T-helper 2 cell treated with Interferon-gamma antibody and Interleukin-4, amounts not matched to agents 100 ng/mL and 5 ng/mL, for 36 hours (primary cell): ENCODE measurements at regions not wholly inside any gene's neighbourhood (a gene's known extent, or its start where the extent isn't known, plus 50 kb on each side); places are given as distances from the start of the nearest gene placed in this dataset.

Source experiments
- intact Hi-C: fragments of 100-400 bp; cut with micrococcal nuclease; formaldehyde crosslinking; loops from one replicate; pipeline ENCODE4 v1.15.1; 2023

DNA sequence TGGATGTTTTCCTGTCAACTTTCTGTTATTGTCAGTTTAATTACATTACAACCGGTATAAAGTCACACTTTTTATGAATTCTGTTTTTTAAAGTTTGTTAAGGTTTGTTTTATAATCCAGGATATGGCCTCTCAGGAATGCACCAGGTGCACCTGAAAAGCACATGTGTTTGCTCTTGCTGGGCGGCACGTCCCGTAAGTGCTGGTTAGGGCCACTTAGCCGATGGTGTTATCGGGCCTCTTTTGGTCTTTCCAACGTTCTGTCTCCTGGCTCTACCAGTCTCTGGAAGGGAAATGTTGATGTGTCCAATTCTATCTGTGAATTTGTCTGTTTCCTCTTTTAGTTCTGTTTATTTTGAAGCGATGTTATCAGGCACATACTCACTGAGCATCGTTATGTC, 695.7 kb downstream of the BRD1 start:
- intact Hi-C loops = no loop called here

GRCh38 chr22:49129736-49130135, 697.9 kb downstream of the BRD1 start:
- intact Hi-C loops = no loop called here

DNA sequence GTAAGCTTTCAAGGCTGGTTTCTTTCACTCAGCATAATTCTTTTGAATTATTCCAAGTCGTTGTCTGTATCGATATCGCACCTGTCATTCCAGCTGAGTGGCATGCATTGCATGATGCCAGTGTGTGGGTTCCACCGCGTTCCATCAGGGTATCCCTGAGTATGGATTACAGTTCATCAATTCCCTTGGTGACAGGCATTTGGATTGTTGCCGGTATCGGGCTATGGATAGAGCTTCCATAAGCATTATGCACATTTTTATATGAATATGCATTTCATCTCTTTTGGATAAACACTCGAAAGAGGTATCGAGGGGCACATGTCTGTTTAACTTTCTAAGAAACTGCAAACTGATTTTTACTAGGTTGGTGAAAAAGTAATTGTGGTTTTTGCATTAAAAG, 698.8 kb downstream of the BRD1 start:
- intact Hi-C loops = no loop called here

GRCh38 chr22:49124608-49125007, 703.1 kb downstream of the BRD1 start:
- intact Hi-C loops = no loop called here

- intact Hi-C loops = no loop called here
Measured at GRCh38 chr22:49123621-49124192, 704.0 kb downstream of the BRD1 start.

GRCh38 chr22:49119551-49119952, 708.1 kb downstream of the BRD1 start:
- intact Hi-C loops = no loop called here

GRCh38 chr22:49118065-49118464, 709.6 kb downstream of the BRD1 start:
- intact Hi-C loops = no loop called here

DNA sequence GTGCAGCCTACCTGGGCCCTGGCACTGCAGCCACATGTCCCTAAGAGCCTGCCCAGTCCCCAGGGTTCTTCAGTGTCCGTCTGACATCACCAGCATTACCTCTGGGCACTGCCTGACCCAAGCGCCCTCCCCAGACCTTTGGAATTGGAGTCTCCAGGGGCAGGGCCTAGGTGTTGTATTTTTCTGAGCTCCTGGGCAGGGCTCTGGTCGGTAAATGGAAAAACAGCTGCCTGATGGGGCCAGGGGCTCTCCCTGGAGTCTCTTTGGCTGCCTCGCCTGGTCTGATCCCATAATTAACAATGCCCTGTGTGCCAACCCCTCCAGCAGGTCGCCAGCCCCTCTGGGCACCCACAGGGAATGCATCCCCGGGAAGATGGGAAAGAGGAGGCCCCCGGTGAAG, 710.2 kb downstream of the BRD1 start:
- intact Hi-C loops = no loop called here

DNA sequence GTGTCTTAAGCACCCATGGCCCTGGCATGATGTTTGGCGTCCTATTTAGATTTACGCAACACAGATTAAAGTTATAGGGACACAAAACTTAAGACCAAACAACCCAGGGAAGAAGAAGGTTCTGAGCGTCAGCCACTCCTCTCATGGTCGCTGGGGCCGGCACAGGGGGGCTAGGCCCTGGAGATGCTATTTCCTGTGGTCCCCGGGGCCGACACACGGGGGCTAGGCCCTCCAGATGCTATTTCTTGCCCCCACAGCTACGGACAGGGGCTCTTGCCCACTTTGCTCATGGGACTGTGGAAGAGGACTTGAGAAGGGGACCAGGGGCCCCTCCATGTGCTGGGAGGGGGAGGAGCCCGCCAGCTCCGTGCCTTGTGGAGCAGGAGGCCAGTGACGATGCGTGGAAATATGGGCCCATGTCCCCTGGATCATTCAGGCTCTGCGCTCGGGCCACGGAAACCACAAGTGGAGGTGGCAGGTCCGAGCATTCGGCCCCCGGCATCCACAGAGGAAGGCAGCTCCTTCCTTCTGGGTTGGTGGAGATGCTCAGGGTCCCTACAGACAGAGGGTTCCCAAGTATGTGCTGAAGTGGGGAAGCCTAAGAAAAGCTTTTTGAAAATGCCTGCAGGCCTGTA, 711.1 kb downstream of the BRD1 start:
- intact Hi-C loops = no loop called here

GRCh38 chr22:49116021-49116420, 711.7 kb downstream of the BRD1 start:
- intact Hi-C loops = no loop called here

DNA sequence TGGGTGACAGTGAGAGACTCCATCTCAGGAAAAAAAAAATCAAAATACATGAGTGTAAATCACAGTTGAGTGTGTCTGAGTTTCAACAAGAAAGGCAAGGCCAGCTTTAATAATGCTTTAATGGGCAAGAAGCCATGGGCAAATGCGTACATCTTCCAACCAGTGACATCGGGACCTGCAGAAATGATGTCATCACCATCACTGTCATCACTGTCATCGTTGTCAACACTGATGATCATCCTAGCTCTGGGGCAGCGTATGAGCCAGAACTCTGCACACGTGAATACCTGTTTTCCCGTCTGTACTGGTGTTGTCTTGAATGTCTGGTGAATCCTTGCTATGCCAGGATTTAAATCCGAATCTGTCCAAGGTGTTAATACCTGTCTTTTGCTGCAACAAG, 712.5 kb downstream of the BRD1 start:
- intact Hi-C loops = no loop called here

DNA sequence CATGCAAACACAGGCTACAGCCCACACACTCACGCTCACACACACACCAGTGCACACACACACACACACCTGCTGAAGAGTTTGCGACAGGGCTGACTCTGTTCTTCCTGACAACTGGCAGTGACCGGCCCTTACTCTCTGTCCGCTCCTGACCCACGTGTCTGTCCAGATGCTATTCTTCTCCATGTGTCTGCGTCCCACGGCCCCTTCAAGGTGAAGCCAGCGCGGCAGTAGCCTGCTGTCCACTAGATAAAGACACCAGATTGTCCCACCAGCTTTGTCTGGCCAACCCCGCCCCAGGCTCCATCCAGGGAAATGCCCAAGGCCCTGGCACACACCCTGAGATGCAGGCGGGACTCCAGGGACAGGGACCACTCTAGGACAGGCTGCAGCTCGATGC, 713.9 kb downstream of the BRD1 start:
- intact Hi-C loops = no loop called here

DNA sequence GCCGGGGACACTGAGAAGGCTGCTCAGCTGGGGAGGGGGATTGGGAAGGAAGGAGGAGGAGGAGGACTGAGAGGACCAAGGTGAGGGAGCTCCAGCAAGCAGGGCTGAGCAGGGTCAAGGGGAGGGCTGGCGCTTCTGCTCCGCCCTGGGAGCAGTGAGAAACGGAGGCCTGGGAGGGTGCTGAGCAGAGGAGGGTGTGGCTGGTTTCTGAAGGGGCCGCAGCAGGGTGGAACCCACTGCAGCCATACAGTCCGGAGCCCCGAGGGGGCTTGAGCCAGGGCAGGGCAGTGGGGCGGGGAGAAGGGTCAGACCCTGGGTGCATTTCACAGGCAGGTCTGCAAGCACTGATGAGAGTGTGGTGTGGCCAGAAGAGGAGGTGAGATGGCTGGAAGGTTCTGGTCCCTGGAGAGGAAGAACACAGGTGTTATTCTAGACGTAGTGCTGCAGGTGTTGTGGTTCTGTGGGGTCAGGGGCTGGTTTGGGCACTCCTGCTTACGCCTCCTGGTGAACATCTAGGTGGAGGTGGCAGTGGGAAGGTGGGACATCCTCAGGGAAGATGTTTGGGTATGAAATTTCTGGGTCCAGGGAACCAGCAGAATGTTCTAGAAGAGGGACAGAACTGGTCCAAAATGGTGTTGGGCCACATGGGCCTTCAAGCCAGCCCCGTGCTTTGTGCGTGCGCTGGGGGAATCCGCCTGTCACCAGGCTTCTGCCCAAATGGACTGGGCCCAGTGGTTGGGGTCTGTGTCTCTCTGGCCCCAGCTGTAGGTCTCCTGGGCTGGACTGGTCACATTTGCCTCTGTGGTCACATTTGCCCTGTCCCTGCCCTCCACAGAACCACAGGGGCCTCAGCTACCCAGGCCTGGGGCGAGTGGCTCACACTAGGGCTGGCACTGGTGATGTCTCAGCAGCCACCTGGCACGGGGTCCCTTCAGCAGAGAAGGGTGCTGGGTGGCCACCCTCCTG, 714.7 kb downstream of the BRD1 start:
- intact Hi-C loops = no loop called here

- intact Hi-C loops = no loop called here
Measured at GRCh38 chr22:49112176-49112575, 715.5 kb downstream of the BRD1 start.

DNA sequence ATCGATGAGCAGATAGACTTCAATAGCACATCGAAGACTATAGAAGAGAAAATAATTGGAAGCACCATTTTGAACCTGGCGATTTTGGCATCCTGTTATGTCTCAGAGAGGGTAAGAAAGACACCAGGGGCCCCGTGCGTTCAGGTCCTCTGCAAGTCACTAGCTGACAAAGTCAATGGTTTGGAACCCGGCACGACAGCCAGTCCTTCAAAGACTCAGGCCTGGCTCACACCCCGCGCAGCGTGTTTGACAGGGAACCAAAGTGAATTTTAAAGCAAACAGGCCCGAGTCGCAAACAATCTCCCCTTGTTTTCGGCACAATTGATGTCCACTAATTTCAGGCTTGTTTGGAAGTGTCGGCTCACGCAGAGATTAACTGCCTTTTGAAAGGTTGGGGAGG, 716.6 kb downstream of the BRD1 start:
- intact Hi-C loops = no loop called here

DNA sequence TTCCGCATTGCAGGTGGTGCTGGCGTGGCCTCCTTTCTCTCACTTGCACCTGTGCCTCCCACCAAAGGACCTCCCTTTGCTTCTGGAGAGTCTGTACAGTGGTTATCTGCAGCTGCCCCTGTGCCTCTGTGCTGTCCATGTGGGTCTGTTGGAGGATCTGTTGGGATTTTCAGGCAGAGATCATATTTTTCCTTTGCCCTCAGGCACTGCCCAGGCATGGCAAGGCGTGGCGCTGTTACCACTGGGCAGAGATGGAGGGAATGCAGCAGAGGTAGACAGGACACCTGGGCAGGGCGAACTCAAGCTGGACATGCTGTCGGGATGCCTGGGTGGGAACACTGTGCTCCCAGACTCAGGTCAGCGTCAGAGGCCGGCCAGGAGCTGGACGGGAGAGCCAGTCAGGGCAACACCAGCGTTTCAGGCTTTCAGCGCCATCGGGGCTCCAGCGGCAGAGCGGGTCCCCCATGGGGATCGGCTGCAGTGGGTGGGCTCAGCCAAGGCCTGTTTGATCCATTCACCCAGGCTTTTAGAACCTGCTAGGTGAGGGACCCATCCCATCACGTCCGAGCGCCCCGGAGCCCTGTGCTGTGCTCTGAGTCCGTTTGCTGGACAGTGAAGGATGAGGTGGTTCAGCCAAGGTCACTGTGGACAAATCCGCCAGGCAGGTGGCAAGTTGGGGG, 718.9 kb downstream of the BRD1 start:
- intact Hi-C loops = no loop called here

- intact Hi-C loops = no loop called here
Measured at GRCh38 chr22:49107961-49108530, 719.6 kb downstream of the BRD1 start.

DNA sequence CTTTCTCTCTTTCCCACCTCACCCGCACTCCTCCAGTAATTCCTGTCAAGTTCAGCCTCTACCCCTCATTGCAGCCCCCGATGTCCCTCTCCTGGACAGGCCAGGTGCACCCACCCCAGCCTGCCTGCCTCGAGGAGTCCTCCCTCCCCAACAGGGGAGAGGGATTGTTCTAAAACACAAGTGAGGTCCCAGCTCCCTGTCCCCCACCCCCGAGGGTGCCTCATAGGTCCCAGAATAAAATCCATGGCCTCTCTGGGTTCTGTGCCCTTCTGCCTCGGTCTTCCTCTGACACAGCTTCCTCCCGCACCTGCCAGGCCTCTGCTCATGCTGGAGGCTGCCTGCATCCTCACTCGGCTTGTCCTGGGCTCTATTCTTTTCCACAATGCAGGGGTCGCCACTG, 720.1 kb downstream of the BRD1 start:
- intact Hi-C loops = no loop called here

GRCh38 chr22:49106842-49107152, 720.9 kb downstream of the BRD1 start:
- intact Hi-C loops = no loop called here

- intact Hi-C loops = no loop called here
Measured at GRCh38 chr22:49106096-49106841, 721.4 kb downstream of the BRD1 start.

GRCh38 chr22:49104434-49104833, 723.2 kb downstream of the BRD1 start:
- intact Hi-C loops = no loop called here
